DMS 273 (cell line): ENCODE measurements at regions not wholly inside any gene's neighbourhood (a gene's known extent, or its start where the extent isn't known, plus 50 kb on each side); places are given as distances from the start of the nearest gene placed in this dataset.

Source experiments
- DNase-seq: peaks from one replicate; lab custom pipeline; 2025; ENCODE audit not compliant: unreplicated experiment; lab: John Stamatoyannopoulos, UW

DNA sequence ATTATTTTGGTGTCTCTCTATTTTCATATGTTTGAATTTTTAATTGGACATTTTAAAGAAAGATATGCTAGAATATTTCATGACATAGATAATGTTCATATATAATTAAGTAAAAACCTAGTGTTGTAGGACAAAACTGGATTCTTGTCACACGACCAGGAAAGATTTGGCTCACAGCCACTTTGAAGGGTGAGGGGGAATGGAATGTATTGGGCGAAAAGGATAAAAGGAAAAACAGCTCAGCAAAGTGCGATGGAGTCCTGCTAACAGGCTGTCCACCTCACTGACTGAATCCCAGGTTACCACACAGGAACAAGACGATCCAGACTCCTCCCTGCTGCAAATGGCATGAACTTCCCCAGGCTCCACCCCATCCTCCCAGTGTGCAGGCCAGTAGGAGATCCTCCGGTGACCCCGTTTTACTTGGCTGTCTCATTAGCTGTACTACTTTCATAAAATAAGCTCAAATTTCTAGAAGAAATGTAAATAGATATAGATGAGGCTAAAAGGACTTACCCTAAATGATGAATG is 186.2 kb downstream of the CD47 start:
- DNase-seq, result no peak

GRCh38 chr3:107899990-107900651 is 190.7 kb downstream of the CD47 start:
- DNase-seq, result no peak

DNA sequence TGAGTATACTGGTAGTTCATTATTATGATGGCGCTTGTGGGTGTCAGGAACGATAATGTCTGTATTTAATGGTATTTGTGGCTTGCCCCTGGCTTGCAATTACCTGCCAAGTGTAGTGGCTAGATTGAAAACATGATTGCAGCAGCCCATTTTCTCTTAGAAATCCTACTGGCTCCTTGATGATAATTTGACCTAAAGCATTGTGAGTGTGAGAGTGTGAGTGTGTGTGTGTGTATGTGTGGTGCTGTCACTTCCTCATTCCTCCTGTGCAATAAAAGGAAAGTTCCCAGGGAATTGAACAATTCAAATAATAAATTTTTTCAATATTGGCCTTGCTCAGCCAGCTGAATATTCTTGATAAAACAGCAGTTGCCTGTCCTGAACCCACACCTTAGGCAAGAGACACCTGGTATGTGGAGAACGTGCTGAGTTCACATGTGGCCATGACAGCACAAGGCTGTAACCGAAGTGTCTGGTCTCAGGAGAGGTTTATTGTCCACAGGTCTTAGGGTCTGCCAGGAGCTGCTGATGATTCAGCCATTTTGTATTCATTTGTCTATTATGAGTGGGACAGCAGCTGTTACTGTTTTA is 193.3 kb downstream of the CD47 start:
- DNase-seq, result peak; percentile 26

- no peak for DNase-seq
Observed at GRCh38 chr3:107894998-107895397, 195.8 kb downstream of the CD47 start.

DNA sequence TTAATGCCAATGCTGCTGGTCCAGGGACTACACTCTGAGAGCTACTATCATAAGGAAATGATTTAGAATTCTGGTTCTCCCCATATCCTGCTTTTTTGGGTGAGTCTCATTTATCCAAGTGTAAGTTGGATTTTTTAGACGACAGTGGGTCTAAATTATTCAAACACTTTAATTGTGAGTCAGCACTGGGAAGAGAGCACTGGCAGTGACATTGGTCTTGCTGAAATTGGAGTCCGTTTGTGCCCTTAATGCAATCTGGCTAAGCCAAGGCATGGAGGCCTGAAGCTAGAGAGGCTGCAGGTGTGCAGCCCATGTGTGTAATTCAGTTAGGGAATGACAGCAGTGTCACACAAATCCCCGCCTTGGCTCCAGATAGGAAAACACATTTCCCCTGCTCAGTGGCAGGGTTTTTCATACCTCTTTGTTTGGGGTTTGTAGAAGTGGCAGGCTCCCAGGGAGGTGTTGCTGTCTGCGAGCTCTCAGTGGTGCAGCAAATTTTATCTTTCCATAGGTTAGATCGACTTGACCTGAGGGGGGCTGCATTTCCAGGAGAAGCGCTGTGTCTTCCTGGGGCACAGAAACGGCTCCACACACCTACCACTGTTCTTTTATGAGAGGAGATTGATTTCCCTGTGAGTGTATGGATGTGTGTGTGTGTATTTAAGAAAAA is 197.7 kb downstream of the CD47 start:
- DNase-seq, result no peak

DNA sequence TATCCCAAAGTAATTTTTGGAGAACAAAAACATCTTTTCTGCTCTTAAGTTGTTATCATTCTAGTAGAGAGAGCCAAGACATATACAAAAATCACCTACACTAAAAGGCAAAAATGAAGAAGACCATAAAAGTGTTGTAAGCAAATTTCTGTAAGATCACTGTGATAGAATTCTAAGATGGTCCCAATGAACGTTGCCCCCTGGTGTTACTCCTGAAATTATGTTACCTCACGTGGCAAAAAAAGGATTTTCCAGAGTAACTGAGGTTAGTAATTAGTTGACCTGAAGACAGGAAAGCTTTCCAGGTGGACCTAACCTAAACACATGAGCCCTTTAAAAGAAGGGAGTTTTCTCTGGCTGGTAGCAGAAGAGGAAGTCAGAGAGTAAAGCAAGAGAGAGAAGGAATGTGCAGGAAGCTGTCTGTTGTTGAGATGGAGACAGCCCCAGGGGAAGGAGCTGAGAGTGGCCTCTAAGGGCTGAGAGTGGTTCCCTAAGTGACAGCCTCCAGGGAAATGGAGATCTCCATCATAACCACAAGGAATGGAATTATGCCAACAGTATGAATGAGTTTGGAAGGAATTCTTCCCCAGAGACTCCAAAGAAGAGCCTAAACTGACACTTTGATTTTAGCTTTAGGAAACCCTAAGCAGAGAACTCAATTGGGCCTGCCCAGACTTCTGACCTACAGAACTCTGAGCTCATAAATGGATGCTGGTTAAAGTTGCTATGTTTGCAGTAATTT is 205.9 kb downstream of the CD47 start:
- DNase-seq, result no peak

GRCh38 chr3:107884028-107884427 is 206.8 kb downstream of the CD47 start:
- no peak for DNase-seq

DNA sequence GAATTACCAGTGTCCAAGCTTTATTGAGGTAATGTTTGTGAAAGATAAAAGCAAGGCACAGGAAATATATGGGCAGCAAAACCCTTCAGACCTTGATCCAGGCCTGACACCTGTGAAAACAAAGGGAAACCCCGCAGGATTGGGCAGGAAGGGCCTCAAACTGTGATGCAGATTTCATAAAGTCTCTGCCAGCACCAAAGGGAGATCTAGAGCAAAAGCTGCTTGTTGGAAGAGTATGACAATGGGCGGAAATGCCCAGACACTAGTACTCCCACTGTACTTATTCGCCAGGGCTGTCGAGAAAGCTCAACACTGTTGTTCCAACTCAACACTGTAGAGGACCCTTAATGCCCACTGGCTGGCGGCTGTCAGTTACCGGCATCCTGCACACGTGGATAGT is 207.9 kb downstream of the CD47 start:
- no peak for DNase-seq

DNA sequence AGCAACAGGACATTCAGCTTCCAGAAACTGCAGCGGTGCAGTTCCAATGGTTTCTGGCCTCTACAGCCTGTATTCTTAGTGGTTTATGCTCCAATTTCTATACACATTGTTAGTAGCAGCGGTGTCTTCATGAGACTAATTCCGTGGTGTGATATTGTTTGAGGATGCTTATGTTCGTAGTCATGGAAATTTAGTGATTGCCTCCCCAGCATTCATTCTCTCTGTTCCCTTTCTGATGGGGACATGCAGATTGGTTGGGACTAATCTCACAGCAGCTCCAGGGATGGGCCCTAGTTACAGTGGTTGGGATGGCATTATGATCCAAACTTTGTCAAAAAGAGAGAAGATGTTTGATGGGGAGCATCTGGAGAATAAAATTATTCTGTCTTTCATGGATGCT is 208.6 kb downstream of the CD47 start:
- no peak for DNase-seq

- DNase-seq, result no peak
Observed at GRCh38 chr3:107881509-107881908, 209.3 kb downstream of the CD47 start.

DNA sequence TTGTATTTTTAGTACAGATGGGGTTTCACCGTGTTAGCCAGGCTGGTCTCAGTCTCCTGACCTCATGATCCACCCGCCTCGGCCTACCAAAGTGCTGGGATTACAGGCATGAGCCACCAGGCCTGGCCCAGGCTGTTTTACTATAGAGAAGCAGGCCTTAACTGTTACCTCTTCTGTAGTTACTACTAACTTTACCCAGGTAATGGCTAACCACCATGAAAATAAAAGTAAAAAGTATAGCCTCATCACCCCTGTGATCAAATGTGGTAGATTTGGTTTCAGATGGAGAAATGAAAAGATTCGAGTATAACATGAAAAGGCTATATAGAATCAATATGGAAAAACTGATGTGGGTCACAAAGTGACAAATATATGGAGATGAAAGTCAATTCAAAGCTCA is 210.1 kb downstream of the CD47 start:
- no peak for DNase-seq

- DNase-seq, result no peak
Observed at GRCh38 chr3:107877936-107878335, 212.9 kb downstream of the CD47 start.

DNA sequence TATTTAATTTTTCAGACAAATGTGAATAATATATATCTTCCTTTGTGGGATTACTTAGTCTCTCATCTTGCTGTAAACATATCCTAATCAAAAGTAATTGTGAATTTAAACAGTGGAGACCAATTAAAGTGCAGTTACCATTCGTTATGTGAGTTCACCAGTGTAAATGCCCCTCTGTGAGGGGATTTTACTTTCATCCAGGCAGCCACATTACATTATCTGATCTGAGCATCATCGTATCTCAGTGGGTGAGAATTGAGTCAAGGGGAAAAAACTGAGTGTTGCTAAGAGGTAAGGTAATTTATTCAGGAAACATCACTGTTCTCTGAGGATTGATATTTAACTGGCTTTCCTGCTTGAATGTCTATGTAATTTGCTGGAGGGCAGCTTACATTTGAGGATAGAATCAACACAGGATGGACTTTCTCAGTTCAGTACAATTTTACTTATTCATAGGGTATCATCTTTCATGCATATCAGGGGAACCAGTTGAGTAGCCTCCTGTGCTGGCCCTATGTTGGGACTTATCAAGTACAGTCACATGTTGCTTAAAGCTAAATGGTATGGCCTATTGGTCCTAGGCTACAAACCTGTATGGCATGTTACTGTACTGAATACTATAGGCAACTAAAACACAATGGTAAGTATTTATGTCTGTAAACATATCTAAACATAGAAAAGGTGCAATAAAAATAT is 219.7 kb downstream of the CD47 start:
- DNase-seq, result no peak

DNA sequence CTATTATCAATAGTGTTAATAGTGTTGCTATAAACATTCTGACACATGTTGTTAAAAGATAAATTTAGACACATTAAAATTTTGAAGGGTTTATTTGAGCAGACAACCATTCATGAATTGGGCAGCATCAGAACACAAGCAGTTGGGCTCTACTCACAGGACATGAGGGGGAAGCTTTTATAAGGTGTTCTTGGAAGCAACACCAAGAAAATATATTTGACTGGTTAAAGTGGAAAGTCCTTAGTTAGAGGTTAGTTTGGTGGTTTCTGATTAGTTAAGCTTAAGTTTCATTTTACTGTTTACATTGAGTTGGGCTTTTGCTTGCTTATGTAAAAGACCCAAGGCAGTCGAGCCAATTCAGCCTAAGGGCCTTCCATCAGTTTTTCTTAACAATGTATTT is 220.7 kb downstream of the CD47 start:
- no peak for DNase-seq

GRCh38 chr3:107868449-107868848 is 222.4 kb downstream of the CD47 start:
- DNase-seq, result no peak

DNA sequence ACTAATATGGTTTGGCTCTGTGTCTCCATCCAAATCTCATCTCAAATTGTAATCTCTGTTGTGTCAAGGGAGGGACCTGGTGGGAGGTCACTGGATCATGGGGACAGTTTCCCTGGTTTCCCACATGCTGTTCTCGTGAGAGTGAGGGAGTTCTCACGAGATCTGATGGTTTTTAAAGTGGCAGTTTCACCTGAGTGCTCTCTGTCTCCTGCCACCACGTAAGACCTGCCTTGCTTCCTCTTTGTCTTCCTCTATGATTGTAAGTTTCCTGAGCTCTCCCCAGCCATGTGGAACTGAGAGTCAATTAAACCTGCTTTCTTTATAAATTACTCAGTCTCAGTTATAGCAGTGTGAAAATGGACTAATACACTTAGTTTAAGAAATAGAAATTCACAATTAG is 228.9 kb downstream of the CD47 start:
- DNase-seq, result no peak

GRCh38 chr3:107861422-107861821 is 229.4 kb downstream of the CD47 start:
- DNase-seq, result no peak
